Gastroesophageal sphincter (tissue), 4 donors: ENCODE measurements at regions not wholly inside any gene's neighbourhood (a gene's known extent, or its start where the extent isn't known, plus 50 kb on each side); places are given as distances from the start of the nearest gene placed in this dataset.

ENCODE experiments used
- ATAC-seq: fragments of 150-250 bp; one replicate; pipeline ENCODE4 v1.9.1; 2016; ENCODE audit warnings: mild to moderate bottlenecking, moderate library complexity
- H3K27ac ChIP-seq, 4 donors: fragments of 200-600 bp; sonication (generic) in 3 of 4; 1 replicate in 3 of 4; 2 replicates in 1 of 4; pipeline ENCODE4 v1.5.1; 2016 to 2019
- H3K27me3 ChIP-seq: fragments of 200-600 bp; sonication (generic); one replicate; pipeline ENCODE4 v1.5.1; 2019
- H3K36me3 ChIP-seq, 2 donors: fragments of 200-600 bp; sonication (generic); one replicate each; pipeline ENCODE4 v1.5.1; 2019; ENCODE audit warnings: control low read depth in 1 of 2
- H3K4me1 ChIP-seq, 3 donors: fragments of 200-600 bp; sonication (generic); 1 replicate in 2 of 3; 2 replicates in 1 of 3; pipeline ENCODE4 v1.5.1; 2016 to 2019; ENCODE audit warnings: control low read depth in 2 of 3
- H3K4me3 ChIP-seq, 2 donors: fragments of 200-600 bp; sonication (generic); one replicate each; pipeline ENCODE4 v1.5.1; 2019; ENCODE audit warnings: mild to moderate bottlenecking in 1 of 2, moderate library complexity in 1 of 2
- H3K9me3 ChIP-seq, 3 donors: fragments of 200-600 bp; sonication (generic); one replicate each; pipeline ENCODE4 v1.5.1; 2017 to 2019; ENCODE audit warnings: control low read depth in 2 of 3
- CTCF ChIP-seq, 4 experiments: fragments of 200-600 bp in 2 of 4; fragments of 450-650 bp in 2 of 4; sonication (generic) in 1 of 4; IDR thresholded peaks; one replicate each; pipeline ENCODE4 v1.5.1; 2017 to 2019; ENCODE audit warnings: antibody characterized with exemption in 4 of 4, mild to moderate bottlenecking in 2 of 4, moderate library complexity in 2 of 4
- EP300 ChIP-seq: sonication (generic); formaldehyde crosslinking; IDR thresholded peaks from one replicate; pipeline ENCODE4 v1.6.1; 2017; ENCODE audit warnings: antibody characterized with exemption, mild to moderate bottlenecking
- POLR2A ChIP-seq, 2 donors: fragments of 450-650 bp; IDR thresholded peaks; one replicate each; pipeline ENCODE4 v1.6.1; 2017; ENCODE audit warnings: antibody characterized with exemption in 2 of 2, mild to moderate bottlenecking in 2 of 2, moderate library complexity in 1 of 2
- POLR2AphosphoS5 ChIP-seq: sonication (generic); formaldehyde crosslinking; IDR thresholded peaks from one replicate; pipeline ENCODE4 v1.6.1; 2017; ENCODE audit warnings: antibody characterized with exemption
- WGBS, 2 donors: methylation state at CpG; one replicate each; pipeline ENCODE4 v1.1.5; 2018; ENCODE audit warnings: low coverage in 1 of 2; 5-methylcytosine and 5-hydroxymethylcytosine counted together

- Histone ChIP-seq H3K27ac (no peak overlapping the region), H3K9me3 (no peaks in the 10 kb centered on the region), H3K36me3 (no peaks in the 10 kb centered on the region), H3K4me3 (no peak overlapping the region), H3K27me3 (no peaks in the 10 kb centered on the region), H3K4me1 (peaks cover 0 to 18% (median 0%) of the 10 kb centered on the region in 3 donors)
- no peak for TF ChIP-seq POLR2AphosphoS5
- TF ChIP-seq POLR2A (IDR thresholded peaks at IDR 0.05) = no peak
- TF ChIP-seq CTCF (IDR thresholded peaks at IDR 0.05) = no peak
- TF ChIP-seq EP300 = no peak
- no peak for ATAC-seq
- WGBS, 2 donors = 88 to 91% methylated on average over 5 of the region's 5 CpGs
These were observed 861.0 kb downstream of the USP25 start for GRCh38 chr21:16590641-16591292.

DNA sequence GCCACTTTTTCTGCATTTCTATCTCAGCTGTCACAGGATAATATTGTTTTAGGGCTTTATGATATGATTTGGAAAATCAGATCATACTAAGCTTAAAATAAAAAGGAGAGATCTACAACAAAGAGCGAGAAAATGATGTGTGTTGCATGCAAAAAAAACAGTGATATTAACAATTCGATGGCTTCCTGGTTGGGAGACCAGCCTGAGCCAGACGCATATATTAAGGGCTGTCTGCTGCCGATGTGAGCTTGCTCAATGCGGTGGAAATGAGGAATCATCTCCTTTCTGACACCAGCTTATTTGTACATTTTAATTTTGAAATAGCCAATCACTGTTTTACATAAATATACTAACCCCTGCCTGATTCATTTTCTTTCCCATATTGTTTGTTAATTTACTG is 862.6 kb downstream of the USP25 start:
- 77 to 80% methylated on average over 5 of the region's 5 CpGs for WGBS, 2 donors
- H3K9me3 ChIP-seq = no peaks in the 10 kb centered on the region

DNA sequence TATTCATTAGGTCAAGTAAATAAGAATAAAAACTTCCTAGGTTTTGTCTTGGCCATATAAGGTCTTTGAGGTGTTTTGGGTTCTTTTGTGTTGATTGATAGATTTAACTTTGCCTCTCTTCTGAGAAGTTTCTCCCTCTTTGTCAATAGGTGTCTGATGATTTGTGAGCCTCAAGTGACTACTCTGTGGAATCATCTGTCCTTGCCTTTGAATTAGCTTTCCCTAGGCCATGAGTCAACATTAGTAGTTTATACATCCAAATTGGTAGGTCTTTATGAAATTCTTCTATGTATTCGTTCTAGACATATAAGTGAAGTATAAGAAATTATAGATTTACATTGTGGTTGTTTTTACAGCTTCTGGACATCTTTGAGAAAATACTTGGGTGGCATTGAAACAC is 864.4 kb downstream of the USP25 start:
- ATAC-seq = no peak
- TF ChIP-seq CTCF (IDR thresholded peaks at IDR 0.05) (no peak), POLR2AphosphoS5 (no peak), EP300 (no peak), POLR2A (IDR thresholded peaks at IDR 0.05) (no peak)
- WGBS, 2 donors = 100% methylated on average over 1 of the region's 1 CpG
- Histone ChIP-seq H3K9me3 (no peaks in the 10 kb centered on the region), H3K36me3 (no peaks in the 10 kb centered on the region), H3K27ac (no peak overlapping the region), H3K4me3 (no peak overlapping the region), H3K4me1 (no peaks in the 10 kb centered on the region), H3K27me3 (no peaks in the 10 kb centered on the region)

More for the DNA sequence above, 862.6 kb downstream of the USP25 start:
- no peak overlapping the region for H3K27ac ChIP-seq
- TF ChIP-seq CTCF (IDR thresholded peaks at IDR 0.05) = no peak
- no peak for TF ChIP-seq POLR2A (IDR thresholded peaks at IDR 0.05)
- no peak for TF ChIP-seq EP300
- TF ChIP-seq POLR2AphosphoS5 = no peak
- no peaks in the 10 kb centered on the region for H3K36me3 ChIP-seq
- H3K4me1 ChIP-seq = peaks cover 0 to 13% (median 0%) of the 10 kb centered on the region in 3 donors
- no peak for ATAC-seq
- H3K27me3 ChIP-seq = no peaks in the 10 kb centered on the region
- H3K4me3 ChIP-seq = no peak overlapping the region

- no peak for TF ChIP-seq POLR2A (IDR thresholded peaks at IDR 0.05)
- no peak for TF ChIP-seq EP300
- Histone ChIP-seq H3K36me3 (no peaks in the 10 kb centered on the region), H3K4me3 (no peak overlapping the region), H3K27ac (no peak overlapping the region), H3K4me1 (no peaks in the 10 kb centered on the region), H3K27me3 (no peaks in the 10 kb centered on the region), H3K9me3 (no peaks in the 10 kb centered on the region)
- 85 to 90% methylated on average over 4 of the region's 4 CpGs for WGBS, 2 donors
- ATAC-seq = no peak
These were observed 866.6 kb downstream of the USP25 start for GRCh38 chr21:16596369-16596768.

- ATAC-seq = no peak
- Histone ChIP-seq H3K4me1 (no peaks in the 10 kb centered on the region), H3K9me3 (no peaks in the 10 kb centered on the region), H3K27ac (no peak overlapping the region), H3K36me3 (no peaks in the 10 kb centered on the region), H3K27me3 (no peaks in the 10 kb centered on the region), H3K4me3 (no peak overlapping the region)
- WGBS, 2 donors = 72 to 85% methylated on average over 7 of the region's 7 CpGs
- TF ChIP-seq POLR2A (IDR thresholded peaks at IDR 0.05) = no peak
- no peak for TF ChIP-seq POLR2AphosphoS5
- TF ChIP-seq EP300 = no peak
- TF ChIP-seq CTCF (IDR thresholded peaks at IDR 0.05) = no peak
These were observed 868.0 kb downstream of the USP25 start for GRCh38 chr21:16597753-16598152.
